ENCODE measurements at regions not wholly inside any gene's neighbourhood (a gene's known extent, or its start where the extent isn't known, plus 50 kb on each side); places are given as distances from the start of the nearest gene placed in this dataset.

DNA sequence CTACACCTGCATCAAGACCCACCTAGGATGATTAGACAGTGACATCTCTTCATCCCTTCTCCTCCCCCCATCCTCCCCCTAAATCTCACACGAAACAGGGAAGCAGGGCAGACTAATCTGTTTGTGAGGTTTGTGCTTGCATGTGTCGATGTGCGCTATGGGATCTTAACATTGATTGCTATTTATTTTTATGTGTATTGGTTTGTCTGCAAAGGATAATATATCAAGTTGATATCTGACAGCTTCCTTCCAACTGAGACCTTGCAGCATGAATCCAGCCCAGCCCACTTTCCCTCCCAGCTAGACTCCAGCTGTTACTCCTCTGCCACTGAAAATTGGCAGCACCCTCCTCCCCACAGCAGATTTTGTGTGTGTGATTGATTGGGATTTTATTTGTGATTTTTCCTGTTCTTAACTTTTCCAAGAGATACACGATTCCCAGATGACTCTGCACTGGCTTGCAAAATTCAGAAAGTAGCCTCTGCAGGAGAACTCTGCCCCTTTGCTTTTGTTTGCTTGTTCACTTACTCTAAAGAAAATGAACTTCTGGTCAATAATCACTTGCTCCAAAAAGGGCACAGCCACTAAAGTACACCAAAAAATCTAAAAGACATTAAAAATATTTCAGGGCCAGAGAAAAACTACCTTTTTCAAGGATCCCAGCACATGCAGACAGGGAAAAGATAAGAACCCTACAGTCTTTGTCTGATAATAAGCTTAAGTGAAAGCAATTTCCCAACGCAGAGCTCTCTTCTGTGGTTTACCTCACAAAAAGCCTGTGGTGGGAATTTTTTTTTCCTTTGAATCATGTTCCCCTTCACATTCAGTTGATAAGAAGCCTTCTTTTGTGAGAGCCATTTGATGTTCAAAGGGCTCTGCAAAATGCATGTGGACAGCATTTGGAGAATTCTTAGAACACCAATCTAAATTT is 222.1 kb downstream of the RPS29 start:
- TF ChIP-seq LEF1 (IDR thresholded peaks at IDR 0.05; ENCODE audit: borderline replicate concordance) (no peak), L3MBTL2 (conservative IDR thresholded peaks at IDR 0.05) (no peak), HDGF (IDR thresholded peaks at IDR 0.05; ENCODE audit: borderline replicate concordance) (no peak), SUZ12 (IDR thresholded peaks at IDR 0.05) (no peak), SP1 (IDR thresholded peaks at IDR 0.05) (no peak), TARDBP (IDR thresholded peaks at IDR 0.05) (no peak), FOXK2 (IDR thresholded peaks at IDR 0.05) (no peak), ELF4 (IDR thresholded peaks at IDR 0.05) (no peak)

Data from HEK293T (cell line).